ENCODE measurements at regions not wholly inside any gene's neighbourhood (a gene's known extent, or its start where the extent isn't known, plus 50 kb on each side); places are given as distances from the start of the nearest gene placed in this dataset.

GRCh38 chr6:10028222-10028621, 386.7 kb downstream of the TFAP2A start:
- no peak for DNase-seq

- DNase-seq = no peak
These were observed 395.0 kb downstream of the TFAP2A start for GRCh38 chr6:10019851-10020250.

GRCh38 chr6:10014557-10014956, 400.3 kb downstream of the TFAP2A start:
- DNase-seq = no peak

GRCh38 chr6:10000551-10000950, 414.3 kb downstream of the TFAP2A start:
- DNase-seq = no peak

- DNase-seq = no peak
These were observed 415.1 kb downstream of the TFAP2A start for GRCh38 chr6:9999796-10000195.

GRCh38 chr6:9986273-9986672, 428.6 kb downstream of the TFAP2A start:
- DNase-seq = no peak

- DNase-seq = no peak
These were observed 429.4 kb downstream of the TFAP2A start for GRCh38 chr6:9985481-9985880.

GRCh38 chr6:9984607-9985006, 430.3 kb downstream of the TFAP2A start:
- no peak for DNase-seq

- DNase-seq = no peak
These were observed 431.7 kb downstream of the TFAP2A start for GRCh38 chr6:9983168-9983567.

- no peak for DNase-seq
These were observed 432.7 kb downstream of the TFAP2A start for GRCh38 chr6:9982215-9982614.

- no peak for DNase-seq
These were observed 434.9 kb downstream of the TFAP2A start for GRCh38 chr6:9979996-9980395.

- DNase-seq = no peak
These were observed 436.4 kb downstream of the TFAP2A start for GRCh38 chr6:9978480-9978879.

- no peak for DNase-seq
These were observed 437.5 kb downstream of the TFAP2A start for GRCh38 chr6:9977411-9977810.

- no peak for DNase-seq
These were observed 453.2 kb downstream of the TFAP2A start for GRCh38 chr6:9961646-9962045.

- no peak for DNase-seq
These were observed 457.6 kb downstream of the TFAP2A start for GRCh38 chr6:9957215-9957759.

GRCh38 chr6:9948678-9949077, 466.2 kb downstream of the TFAP2A start:
- no peak for DNase-seq

GRCh38 chr6:9943986-9944385, 470.9 kb downstream of the TFAP2A start:
- DNase-seq = no peak

GRCh38 chr6:9943026-9943425, 471.8 kb downstream of the TFAP2A start:
- DNase-seq = no peak

GRCh38 chr6:9942131-9942530, 472.7 kb downstream of the TFAP2A start:
- DNase-seq = no peak

GRCh38 chr6:9938801-9939200, 476.1 kb downstream of the TFAP2A start:
- DNase-seq = no peak

GRCh38 chr6:9937031-9937763, 477.7 kb downstream of the TFAP2A start:
- DNase-seq = no peak

GRCh38 chr6:9936551-9936950, 478.3 kb downstream of the TFAP2A start:
- DNase-seq = no peak

- DNase-seq = no peak
These were observed 481.2 kb downstream of the TFAP2A start for GRCh38 chr6:9933677-9934076.

- DNase-seq = no peak
These were observed 487.6 kb downstream of the TFAP2A start for GRCh38 chr6:9927275-9927674.

- DNase-seq = no peak
These were observed 489.9 kb downstream of the TFAP2A start for GRCh38 chr6:9924971-9925370.
